GM08714 (cell line): ENCODE measurements at regions not wholly inside any gene's neighbourhood (a gene's known extent, or its start where the extent isn't known, plus 50 kb on each side); places are given as distances from the start of the nearest gene placed in this dataset.

Experiments used
- H3K4me3 ChIP-seq: fragments of 200-500 bp; sonication (Bioruptor generic); 2 replicates; pipeline ENCODE4 v1.5.1; 2014; ENCODE audit warnings: mild to moderate bottlenecking, low read length, inconsistent platforms
- ZNF274 ChIP-seq: IDR thresholded peaks from 2 replicates; pipeline ENCODE4 v1.6.1; 2012; ENCODE audit warnings: mild to moderate bottlenecking, low read depth, low read length

DNA sequence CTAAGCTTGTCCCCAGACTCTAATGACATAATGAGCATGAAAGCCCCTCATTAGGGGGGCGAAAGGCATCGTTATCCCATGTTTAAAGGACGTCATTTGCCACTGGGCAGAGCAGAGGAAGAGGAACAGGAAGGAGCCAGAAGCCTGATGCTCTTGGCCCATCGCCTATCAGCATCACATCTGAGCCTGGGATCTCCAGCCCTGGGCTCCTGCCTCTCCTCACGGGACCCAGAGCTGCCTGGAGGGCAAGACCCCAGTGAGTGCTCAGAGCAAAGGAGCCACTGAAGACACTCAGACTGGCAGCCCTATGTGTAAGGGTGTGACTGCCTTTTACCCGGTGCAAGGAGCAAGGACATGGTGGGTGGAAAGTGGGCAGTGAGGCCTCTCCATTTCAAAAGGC, 115.0 kb upstream of the ZNF507 start:
- H3K4me3 ChIP-seq: no peak overlapping the region
- TF ChIP-seq ZNF274: no peak

GRCh38 chr19:32231020-32231419, 114.4 kb upstream of the ZNF507 start:
- no peak overlapping the region for H3K4me3 ChIP-seq
- no peak for TF ChIP-seq ZNF274

DNA sequence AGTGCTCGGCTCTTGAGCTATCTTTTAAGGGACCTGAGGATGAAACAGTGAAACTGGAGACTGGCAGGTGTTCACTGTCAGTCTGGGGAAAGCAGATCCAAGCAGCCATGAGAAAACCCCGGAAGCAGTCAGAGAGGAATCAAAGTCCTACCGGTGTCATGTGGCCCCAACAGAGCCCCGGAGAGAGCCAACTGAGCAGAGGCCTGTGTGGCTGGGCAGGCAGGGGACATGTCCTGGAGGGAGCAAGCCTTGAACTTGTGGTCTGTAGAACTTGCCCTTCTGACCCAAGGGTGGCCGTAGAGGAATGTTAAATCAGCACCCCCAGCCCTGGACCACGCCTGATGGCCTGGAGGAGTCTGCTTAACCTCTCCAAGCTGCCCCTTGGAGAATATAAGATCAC, 113.7 kb upstream of the ZNF507 start:
- TF ChIP-seq ZNF274: no peak
- H3K4me3 ChIP-seq: no peak overlapping the region

- no peak for TF ChIP-seq ZNF274
- no peak overlapping the region for H3K4me3 ChIP-seq
These were observed 113.0 kb upstream of the ZNF507 start for GRCh38 chr19:32232449-32232848.

DNA sequence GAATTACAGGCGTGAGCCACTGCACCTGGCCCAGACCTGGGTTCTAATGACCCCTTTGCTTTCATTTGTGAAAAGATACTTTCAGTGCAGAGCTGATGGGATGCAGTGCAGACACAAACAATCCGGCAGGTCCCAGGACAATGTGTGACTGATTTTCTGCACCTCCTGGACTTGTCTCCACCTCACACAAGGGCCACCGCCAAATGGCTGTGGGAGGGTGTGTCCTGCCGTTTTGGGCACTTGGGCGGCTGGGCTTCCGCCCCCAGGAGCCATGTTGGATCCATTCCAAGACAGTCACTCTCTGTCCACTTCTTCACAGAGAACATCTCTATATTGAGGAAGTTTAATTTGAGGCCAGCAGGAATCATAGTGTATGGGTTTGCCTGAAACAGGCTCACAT, 112.3 kb upstream of the ZNF507 start:
- no peak overlapping the region for H3K4me3 ChIP-seq
- TF ChIP-seq ZNF274: no peak

- TF ChIP-seq ZNF274: no peak
- no peak overlapping the region for H3K4me3 ChIP-seq
These were observed 111.5 kb upstream of the ZNF507 start for GRCh38 chr19:32233885-32234284.

DNA sequence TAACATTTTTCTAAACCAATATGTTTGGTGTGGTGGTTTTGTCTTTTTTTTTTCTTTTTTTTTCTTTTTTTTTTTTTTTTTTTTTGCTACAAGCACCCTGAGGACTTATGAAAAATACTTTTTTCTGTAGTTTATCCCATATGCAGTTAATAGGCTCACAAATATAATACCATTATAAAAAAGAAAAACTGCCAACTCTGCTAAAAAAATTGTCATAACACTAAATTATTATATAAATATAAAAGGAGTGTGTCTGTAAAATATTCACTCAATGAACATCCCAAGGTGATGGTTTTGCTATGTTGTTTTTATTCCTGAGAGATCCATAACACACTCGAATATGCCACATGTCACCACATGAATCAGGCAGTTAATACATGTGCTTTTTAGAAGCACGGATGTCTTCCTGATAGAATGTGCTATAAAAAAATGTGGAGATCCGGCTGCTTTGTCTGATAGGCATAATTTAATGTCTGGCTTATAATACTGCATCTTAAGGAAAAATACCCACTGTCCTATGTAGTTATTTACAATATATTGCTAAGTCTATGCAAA, 110.7 kb upstream of the ZNF507 start:
- TF ChIP-seq ZNF274: no peak
- H3K4me3 ChIP-seq: no peak overlapping the region

- TF ChIP-seq ZNF274: no peak
- H3K4me3 ChIP-seq: no peak overlapping the region
These were observed 107.3 kb upstream of the ZNF507 start for GRCh38 chr19:32238076-32238475.

DNA sequence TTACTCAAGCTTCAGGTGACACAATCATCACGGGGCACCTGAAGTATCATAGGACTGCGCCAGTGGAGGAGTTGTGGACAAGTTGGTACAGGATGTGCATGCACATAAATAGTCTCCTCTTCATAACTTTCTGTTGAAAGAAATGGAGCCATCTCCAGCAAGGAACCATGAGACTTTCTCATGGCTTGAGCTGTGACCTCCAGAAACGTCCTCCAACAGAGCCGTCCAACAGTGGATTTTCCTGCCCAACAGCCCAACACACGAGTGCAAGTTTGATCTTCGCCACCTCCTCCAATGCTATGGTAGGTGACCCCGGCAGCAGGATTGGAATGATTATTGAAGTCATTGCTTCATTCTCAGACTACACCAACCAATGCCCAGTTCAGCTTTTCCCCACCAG, 105.1 kb upstream of the ZNF507 start:
- TF ChIP-seq ZNF274: no peak
- no peak overlapping the region for H3K4me3 ChIP-seq

DNA sequence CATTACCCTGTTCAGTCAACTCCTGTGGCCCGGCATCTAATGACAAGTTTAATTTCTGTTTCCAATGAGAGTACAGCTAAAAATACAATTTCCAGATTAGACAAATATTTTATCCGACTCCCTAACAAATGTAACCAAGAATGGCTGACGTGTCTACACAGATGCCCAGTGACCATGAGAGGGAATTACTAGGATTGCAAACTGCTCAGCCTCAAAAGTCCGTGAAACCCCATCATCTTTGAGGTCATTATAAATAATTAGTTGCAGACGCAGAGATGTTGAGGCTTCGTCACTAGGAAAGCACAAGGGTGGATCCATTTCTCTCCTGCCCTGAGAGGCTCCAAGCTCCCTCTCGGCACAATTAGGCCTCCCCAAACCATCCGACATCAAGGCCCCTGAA, 104.1 kb upstream of the ZNF507 start:
- no peak overlapping the region for H3K4me3 ChIP-seq
- TF ChIP-seq ZNF274: no peak

DNA sequence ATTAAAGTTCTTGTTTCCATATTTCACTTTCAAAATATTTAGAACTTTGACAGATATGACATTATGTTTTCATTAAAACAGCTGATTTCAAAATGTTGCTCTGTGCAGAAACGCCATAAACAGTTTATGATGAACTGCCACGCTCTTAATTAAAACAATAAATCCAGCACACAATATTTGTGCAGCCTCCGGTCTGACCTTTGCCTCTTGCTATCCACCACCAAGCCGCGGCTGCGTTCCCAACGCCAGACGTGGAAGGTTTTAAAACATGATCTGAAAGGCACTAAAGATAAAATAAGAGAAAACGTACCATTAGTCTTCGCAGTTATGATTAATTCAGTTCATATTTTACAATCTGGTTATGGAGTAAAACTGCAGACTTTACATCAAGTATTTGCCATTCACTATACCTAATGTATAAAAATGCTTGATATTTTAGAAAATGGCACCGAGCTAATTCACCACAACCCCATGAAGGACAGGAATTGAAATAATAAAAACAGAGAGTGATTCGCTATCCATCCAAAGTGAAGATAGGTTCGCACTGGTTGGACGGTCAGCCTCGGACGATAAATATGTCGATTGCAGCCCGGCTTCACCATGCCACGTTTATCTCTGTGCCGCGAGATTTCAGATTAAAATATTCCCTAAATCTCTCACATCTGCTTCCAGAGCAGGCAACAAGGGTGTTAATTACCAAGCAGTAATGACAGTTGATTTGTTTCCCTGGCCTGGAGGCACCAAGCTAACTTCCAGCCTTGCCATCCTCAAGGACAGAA, 103.3 kb upstream of the ZNF507 start:
- TF ChIP-seq ZNF274: no peak
- no peak overlapping the region for H3K4me3 ChIP-seq

DNA sequence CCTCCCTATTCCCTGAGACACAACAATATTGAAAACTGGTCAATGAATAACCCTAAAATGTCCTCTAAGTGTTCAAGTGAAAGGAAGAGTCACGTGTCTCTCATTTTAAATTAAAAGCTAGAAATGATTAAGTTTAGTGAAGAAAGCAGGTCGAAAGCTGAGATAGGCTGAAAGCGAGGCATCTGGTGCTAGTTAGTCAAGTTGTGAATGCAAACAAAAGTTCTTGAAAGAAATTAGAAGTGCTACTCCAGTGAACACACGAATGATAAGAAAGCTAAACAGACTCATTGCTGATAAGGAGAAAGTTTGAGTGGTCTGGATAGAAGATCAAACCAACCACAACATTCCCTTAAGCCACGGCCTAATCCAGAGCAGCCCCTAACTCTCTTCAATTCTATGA, 99.4 kb upstream of the ZNF507 start:
- no peak for TF ChIP-seq ZNF274
- no peak overlapping the region for H3K4me3 ChIP-seq

DNA sequence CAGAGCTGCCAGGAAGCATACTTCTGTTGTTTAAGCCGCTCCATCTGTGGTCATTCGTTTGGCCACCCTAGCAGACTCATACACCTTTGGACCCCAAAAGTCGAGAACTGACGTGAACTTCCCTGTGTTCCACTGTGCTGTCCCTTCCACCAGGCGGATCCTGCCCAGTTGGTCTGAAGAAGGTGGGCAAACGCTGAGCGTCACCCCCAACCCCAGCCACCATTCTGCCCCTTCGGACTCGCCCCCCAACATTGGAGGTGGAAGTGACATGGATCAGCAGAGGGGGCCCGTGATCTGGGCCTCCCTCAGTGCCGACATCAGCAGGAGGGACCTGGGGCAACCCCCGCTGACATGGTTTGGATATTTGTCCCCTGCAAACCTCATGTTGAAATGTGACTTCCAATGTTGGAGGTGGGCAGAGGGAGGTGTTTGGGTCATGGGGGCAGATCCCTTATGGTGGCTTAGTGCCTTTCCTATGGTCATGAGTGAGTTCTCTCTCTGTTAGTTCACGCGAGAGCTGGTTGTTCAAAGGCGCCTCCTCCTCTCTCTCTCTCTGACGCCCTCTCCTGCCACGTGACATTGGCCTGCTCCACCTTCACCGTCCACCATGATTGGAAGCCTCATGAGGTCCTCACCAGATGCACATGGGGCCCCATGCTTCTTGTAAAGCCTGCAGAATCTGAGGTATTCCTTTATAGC, 93.6 kb upstream of the ZNF507 start:
- H3K4me3 ChIP-seq: no peak overlapping the region
- TF ChIP-seq ZNF274: no peak

- no peak for TF ChIP-seq ZNF274
- no peak overlapping the region for H3K4me3 ChIP-seq
These were observed 93.1 kb upstream of the ZNF507 start for GRCh38 chr19:32252333-32252669.
